ENCODE measurements at regions not wholly inside any gene's neighbourhood (a gene's known extent, or its start where the extent isn't known, plus 50 kb on each side); places are given as distances from the start of the nearest gene placed in this dataset.

DNA sequence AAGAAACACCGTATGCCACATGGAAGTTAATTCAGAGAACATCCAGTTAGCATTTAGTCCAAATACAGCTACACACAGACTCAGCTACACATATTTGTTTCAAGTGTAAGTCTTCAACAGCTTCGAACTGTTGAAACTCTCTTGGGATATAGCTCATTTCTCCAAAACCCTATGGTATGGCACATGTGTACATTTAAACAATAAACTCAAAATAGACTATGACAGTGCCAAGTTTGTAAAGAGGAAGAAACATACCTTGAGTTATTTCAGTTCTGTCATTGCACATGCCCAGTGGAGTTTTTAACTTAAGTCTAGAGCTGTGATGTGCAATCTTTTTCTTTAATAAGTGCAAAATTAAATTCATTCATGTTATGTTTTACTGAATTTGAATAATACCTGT is 155.1 kb upstream of the RAI14 start:
- TF ChIP-seq CTCF (IDR thresholded peaks at IDR 0.05) = no peak
- TF ChIP-seq POLR2A (IDR thresholded peaks at IDR 0.05) = no peak

All from right lobe of liver (tissue), 4 donors.